IMR-90 (cell line): ENCODE measurements at regions not wholly inside any gene's neighbourhood (a gene's known extent, or its start where the extent isn't known, plus 50 kb on each side); places are given as distances from the start of the nearest gene placed in this dataset.

ENCODE experiments used
- ATAC-seq: fragments of 200-7000 bp; cut with Tn5 transposase; 2 replicates; pipeline ENCODE4 v1.9.1; 2020; ENCODE audit warnings: low read depth, mild to moderate bottlenecking, moderate library complexity
- BruUV-seq: library from RNA; stranded (reverse); fragments of 400-500 nt; replicated peaks from 2 replicates; lab custom pipeline; 2021; lab: Mats Ljungman, UMichigan
- CTCF ChIA-PET: fragments of 300-600 bp; formaldehyde crosslinking; extraction: SDS; loops from one replicate; lab custom pipeline; 2021; ENCODE audit warnings: antibody characterized with exemption; lab: Yijun Ruan, JAX
- POLR2A ChIA-PET: fragments of 300-600 bp; sonication (Branson Sonifier 250); formaldehyde crosslinking; loops from one replicate; lab custom pipeline; 2022; ENCODE audit warnings: antibody characterized with exemption; ENCODE audit not compliant: unreplicated experiment; lab: Charles Lee
- DNase-seq: peaks from one replicate; pipeline ENCODE4 v3.0.0; 2013
- H2AFZ ChIP-seq: replicated peaks from 2 replicates; pipeline ENCODE3; 2013; ENCODE audit warnings: low read length, mild to moderate bottlenecking; ENCODE audit not compliant: poor library complexity
- H2AK5ac ChIP-seq: 2 replicates; pipeline ENCODE4 v1.6.1; 2013; ENCODE audit warnings: low read depth, low read length, inconsistent platforms
- H2AK9ac ChIP-seq: replicated peaks from 2 replicates; pipeline ENCODE3; 2013; ENCODE audit warnings: mild to moderate bottlenecking, low read depth, low read length, moderate library complexity; ENCODE audit not compliant: poor library complexity
- H2BK120ac ChIP-seq: 2 replicates; pipeline ENCODE4 v1.6.1; 2013; ENCODE audit warnings: low read depth, low read length, inconsistent platforms
- H2BK15ac ChIP-seq: 3 replicates; pipeline ENCODE4 v1.6.1; 2013; ENCODE audit warnings: low read depth, low read length, inconsistent platforms
- H2BK20ac ChIP-seq: 2 replicates; pipeline ENCODE4 v1.6.1; 2013; ENCODE audit warnings: low read depth, mild to moderate bottlenecking, inconsistent platforms, low read length, moderate library complexity
- H2BK5ac ChIP-seq: 2 replicates; pipeline ENCODE4 v1.6.1; 2013; ENCODE audit warnings: mild to moderate bottlenecking, low read depth, low read length, inconsistent platforms; ENCODE audit not compliant: poor library complexity, severe bottlenecking
- H3K14ac ChIP-seq: replicated peaks from 2 replicates; pipeline ENCODE4 v1.6.1; 2013; ENCODE audit warnings: low read depth, low read length, inconsistent platforms
- H3K18ac ChIP-seq: 2 replicates; pipeline ENCODE4 v1.6.1; 2013; ENCODE audit warnings: low read depth, low read length, control low read depth
- H3K23ac ChIP-seq: 2 replicates; pipeline ENCODE4 v1.6.1; 2013; ENCODE audit warnings: low read depth, low read length, inconsistent platforms
- H3K27ac ChIP-seq: 2 replicates; pipeline ENCODE4 v1.5.1; 2013; ENCODE audit warnings: mild to moderate bottlenecking, control low read depth, low read length; ENCODE audit not compliant: insufficient read depth
- H3K27me3 ChIP-seq: 2 replicates; pipeline ENCODE4 v1.6.1; 2013; ENCODE audit warnings: low read length; ENCODE audit not compliant: control insufficient read depth, insufficient read depth
- H3K36me3 ChIP-seq: 2 replicates; pipeline ENCODE4 v1.6.1; 2013; ENCODE audit warnings: low read length, mixed read lengths; ENCODE audit not compliant: control insufficient read depth, insufficient read depth
- H3K4ac ChIP-seq: 2 replicates; pipeline ENCODE4 v1.6.1; 2013; ENCODE audit warnings: low read depth, low read length, inconsistent platforms
- H3K4me1 ChIP-seq: 2 replicates; pipeline ENCODE4 v1.6.1; 2013; ENCODE audit warnings: low read length, mixed read lengths; ENCODE audit not compliant: control insufficient read depth, insufficient read depth
- H3K4me2 ChIP-seq: 2 replicates; pipeline ENCODE4 v1.6.1; 2013; ENCODE audit warnings: low read depth, mild to moderate bottlenecking, control low read depth, low read length, moderate library complexity
- H3K4me3 ChIP-seq: 2 replicates; pipeline ENCODE4 v1.5.1; 2013; ENCODE audit warnings: low read depth, mild to moderate bottlenecking, control low read depth, low read length, moderate library complexity; ENCODE audit not compliant: insufficient read depth
- H3K56ac ChIP-seq: 2 replicates; pipeline ENCODE4 v1.6.1; 2013; ENCODE audit warnings: low read length, inconsistent platforms; ENCODE audit not compliant: insufficient read depth; ENCODE audit errors: extremely low read depth
- H3K79me1 ChIP-seq, 2 experiments: 2 replicates each; pipeline ENCODE4 v1.6.1; 2013; ENCODE audit warnings: low read length in 2 of 2, inconsistent platforms in 1 of 2, low read depth in 1 of 2
- H3K9ac ChIP-seq: 2 replicates; pipeline ENCODE4 v1.6.1; 2013; ENCODE audit warnings: low read depth, low read length, control low read depth
- H3K9me1 ChIP-seq: 2 replicates; pipeline ENCODE4 v1.6.1; 2013; ENCODE audit warnings: low read length, inconsistent platforms; ENCODE audit not compliant: insufficient read depth
- H3K9me3 ChIP-seq: 2 replicates; pipeline ENCODE4 v1.6.1; 2013; ENCODE audit warnings: low read length; ENCODE audit not compliant: control insufficient read depth, insufficient read depth
- H4K20me1 ChIP-seq: 2 replicates; pipeline ENCODE4 v1.6.1; 2013; ENCODE audit warnings: low read length, inconsistent platforms; ENCODE audit not compliant: insufficient read depth
- H4K5ac ChIP-seq: 2 replicates; pipeline ENCODE4 v1.6.1; 2013; ENCODE audit warnings: mild to moderate bottlenecking, low read depth, low read length, control low read depth
- H4K8ac ChIP-seq, 2 experiments: 2 replicates each; pipeline ENCODE4 v1.6.1; 2013; ENCODE audit warnings: low read depth in 2 of 2, low read length in 2 of 2, control low read depth in 1 of 2, inconsistent platforms in 1 of 2
- H4K91ac ChIP-seq: 2 replicates; pipeline ENCODE4 v1.6.1; 2013; ENCODE audit warnings: low read depth, low read length, inconsistent platforms; ENCODE audit not compliant: insufficient read depth
- MXI1 ChIP-seq: IDR thresholded peaks from 2 replicates; pipeline ENCODE4 v1.6.1; 2012; ENCODE audit warnings: low read depth, mild to moderate bottlenecking, low read length, moderate library complexity, borderline replicate concordance
- RAD21 ChIP-seq: IDR thresholded peaks from 2 replicates; pipeline ENCODE4 v1.6.1; 2012; ENCODE audit warnings: low read length, improper control_type of control experiment
- WGBS, 2 experiments: methylation state at CpG; one replicate each; pipeline versions ENCODE4 v1.1.5 to v1.1.7; 2013; ENCODE audit warnings: missing lambda C conversion rate in 2 of 2; ENCODE audit not compliant: insufficient read length in 1 of 2; ENCODE audit errors: extremely low coverage in 2 of 2; 5-methylcytosine and 5-hydroxymethylcytosine counted together
- dilution Hi-C: fragments of 300-500 bp; cut with HindIII; formaldehyde crosslinking; loops from one replicate; pipeline ENCODE4 v1.14.3; 2018; ENCODE audit warnings: low sequenced_read_pairs; ENCODE audit not compliant: unreplicated experiment
- in situ Hi-C: fragments of 300-500 bp; cut with MboI; formaldehyde crosslinking; loops from 3 replicates; pipeline ENCODE4 v1.14.3; 2019; ENCODE audit warnings: low sequenced_read_pairs, inconsistent platforms, mixed read lengths
- intact Hi-C: fragments of 100-400 bp; cut with micrococcal nuclease; formaldehyde crosslinking; loops from 2 replicates; pipeline ENCODE4 v1.10.0; 2022

DNA sequence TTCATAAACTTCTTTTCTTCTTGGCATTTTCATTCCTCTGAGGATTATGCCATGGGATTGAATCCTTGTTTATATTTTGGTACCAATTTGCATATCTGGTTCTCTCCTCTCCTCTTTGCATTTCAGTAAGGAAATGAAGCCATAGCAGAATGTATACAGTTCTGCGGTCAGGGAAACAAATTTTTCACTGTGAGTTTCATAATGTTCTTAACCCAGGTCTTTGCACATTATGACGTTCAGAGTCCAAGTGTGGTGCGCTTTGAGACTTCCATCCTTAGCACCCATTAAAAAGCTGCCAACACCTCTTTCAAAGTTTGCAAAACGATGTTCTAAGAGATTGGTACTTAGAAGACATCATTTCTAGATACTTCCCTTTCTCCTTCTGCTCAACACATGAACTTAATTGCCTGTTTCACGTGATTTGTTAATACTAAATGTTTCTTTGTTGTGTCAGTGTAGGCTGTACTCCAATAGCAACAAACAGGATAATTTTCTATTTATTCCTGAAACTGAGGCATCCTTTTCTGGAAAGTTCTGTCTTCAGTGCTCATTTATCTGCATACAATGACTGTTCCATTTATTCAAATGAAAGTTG lies 953.1 kb upstream of the NR2F2 start:
- H2BK20ac ChIP-seq = no peak overlapping the region
- no peaks in the 10 kb centered on the region for H3K79me1 ChIP-seq
- H4K91ac ChIP-seq = no peak overlapping the region
- no peak overlapping the region for H3K4ac ChIP-seq
- in situ Hi-C loops (no loop called here), intact Hi-C loops (no loop called here), dilution Hi-C loops (no loop called here)
- peak overlapping the region; percentile 62; the same call in 1 of the 2 replicates for H3K4me2 ChIP-seq
- H3K23ac ChIP-seq = no peak overlapping the region
- no peak overlapping the region for H4K8ac ChIP-seq
- H2BK120ac ChIP-seq = no peak overlapping the region
- DNase-seq (peak; percentile 74), ATAC-seq (peak; percentile 54)
- no TSS peak for BruUV-seq
- no peak overlapping the region for H3K14ac ChIP-seq
- H3K9me1 ChIP-seq = no peaks in the 10 kb centered on the region
- POLR2A ChIA-PET = no interaction called here
- no peak overlapping the region for H2BK15ac ChIP-seq
- no peaks in the 10 kb centered on the region for H3K36me3 ChIP-seq
- peak overlapping the region; percentile 7 for H2BK5ac ChIP-seq
- no peaks in the 10 kb centered on the region for H3K9me3 ChIP-seq
- CTCF ChIA-PET = no interaction called here
- no peak overlapping the region for H3K4me3 ChIP-seq
- TF ChIP-seq MXI1 (no peak), RAD21 (no peak)
- H3K27ac ChIP-seq = no peak overlapping the region
- H4K5ac ChIP-seq = no peak overlapping the region
- H3K56ac ChIP-seq = no peak overlapping the region
- H2AK9ac ChIP-seq = no peak overlapping the region
- H2AK5ac ChIP-seq = no peak overlapping the region
- WGBS, 2 experiments = no CpG with 5 or more reads among the region's 5 CpGs
- H3K4me1 ChIP-seq = peaks cover 1% of the 10 kb centered on the region; the same call in 1 of the 2 replicates
- no peaks in the 10 kb centered on the region for H3K27me3 ChIP-seq
- no peaks in the 10 kb centered on the region for H4K20me1 ChIP-seq
- peak overlapping the region; percentile 75; the same call in 1 of the 2 replicates for H3K18ac ChIP-seq
- H3K9ac ChIP-seq = no peak overlapping the region
- H2AFZ ChIP-seq = no peak overlapping the region
